MM.1S (cell line): ENCODE measurements at regions not wholly inside any gene's neighbourhood (a gene's known extent, or its start where the extent isn't known, plus 50 kb on each side); places are given as distances from the start of the nearest gene placed in this dataset.

Experiments used
- CTCF ChIP-seq: fragments of 300-600 bp; sonication (generic); IDR thresholded peaks from 2 replicates; pipeline ENCODE4 v1.5.1; 2016; ENCODE audit warnings: antibody characterized with exemption, low read length, mixed read lengths
- EZH2phosphoT487 ChIP-seq: fragments of 300-600 bp; sonication (generic); IDR thresholded peaks from 2 replicates; pipeline ENCODE4 v1.6.1; 2018; ENCODE audit warnings: antibody characterized with exemption, low read length

GRCh38 chr18:25805323-25805722 is 285.1 kb downstream of the SS18 start:
- TF ChIP-seq EZH2phosphoT487 (no peak), CTCF (no peak)
